GM19397 (cell line): ENCODE measurements at regions not wholly inside any gene's neighbourhood (a gene's known extent, or its start where the extent isn't known, plus 50 kb on each side); places are given as distances from the start of the nearest gene placed in this dataset.

Source experiments
- ATAC-seq: cut with Tn5 transposase; IDR thresholded peaks from one replicate; pipeline ENCODE4 v1.9.1; 2021; ENCODE audit warnings: mild to moderate bottlenecking, moderate library complexity; ENCODE audit not compliant: unreplicated experiment

GRCh38 chr3:124467980-124468902, 262.0 kb upstream of the UMPS start:
- no peak for ATAC-seq

- no peak for ATAC-seq
Observed at GRCh38 chr3:124469555-124469954, 260.7 kb upstream of the UMPS start.

- ATAC-seq, result no peak
Observed at GRCh38 chr3:124478830-124479229, 251.4 kb upstream of the UMPS start.

- ATAC-seq, result no peak
Observed at GRCh38 chr3:124483915-124484470, 246.3 kb upstream of the UMPS start.

GRCh38 chr3:124486324-124486723, 243.9 kb upstream of the UMPS start:
- no peak for ATAC-seq

- ATAC-seq, result no peak
Observed at GRCh38 chr3:124489506-124489905, 240.7 kb upstream of the UMPS start.

- ATAC-seq, result no peak
Observed at GRCh38 chr3:124491098-124491497, 239.2 kb upstream of the UMPS start.

- no peak for ATAC-seq
Observed at GRCh38 chr3:124491875-124492274, 238.4 kb upstream of the UMPS start.

- no peak for ATAC-seq
Observed at GRCh38 chr3:124492824-124493223, 237.4 kb upstream of the UMPS start.

- ATAC-seq, result no peak
Observed at GRCh38 chr3:124496061-124496460, 234.2 kb upstream of the UMPS start.

- ATAC-seq, result no peak
Observed at GRCh38 chr3:124497487-124497886, 232.8 kb upstream of the UMPS start.

GRCh38 chr3:124498891-124499290, 231.4 kb upstream of the UMPS start:
- no peak for ATAC-seq

- no peak for ATAC-seq
Observed at GRCh38 chr3:124504332-124505059, 225.8 kb upstream of the UMPS start.

GRCh38 chr3:124509884-124510283, 220.4 kb upstream of the UMPS start:
- no peak for ATAC-seq

- ATAC-seq, result no peak
Observed at GRCh38 chr3:124510290-124510689, 220.0 kb upstream of the UMPS start.

- ATAC-seq, result no peak
Observed at GRCh38 chr3:124512881-124513609, 217.2 kb upstream of the UMPS start.

- ATAC-seq, result no peak
Observed at GRCh38 chr3:124513610-124513997, 216.6 kb upstream of the UMPS start.

- ATAC-seq, result no peak
Observed at GRCh38 chr3:124514683-124515082, 215.6 kb upstream of the UMPS start.

- ATAC-seq, result no peak
Observed at GRCh38 chr3:124516333-124516732, 213.9 kb upstream of the UMPS start.

GRCh38 chr3:124517306-124517705, 212.9 kb upstream of the UMPS start:
- ATAC-seq, result no peak

- ATAC-seq, result no peak
Observed at GRCh38 chr3:124518350-124518749, 211.9 kb upstream of the UMPS start.
